ENCODE measurements at regions not wholly inside any gene's neighbourhood (a gene's known extent, or its start where the extent isn't known, plus 50 kb on each side); places are given as distances from the start of the nearest gene placed in this dataset.

DNA sequence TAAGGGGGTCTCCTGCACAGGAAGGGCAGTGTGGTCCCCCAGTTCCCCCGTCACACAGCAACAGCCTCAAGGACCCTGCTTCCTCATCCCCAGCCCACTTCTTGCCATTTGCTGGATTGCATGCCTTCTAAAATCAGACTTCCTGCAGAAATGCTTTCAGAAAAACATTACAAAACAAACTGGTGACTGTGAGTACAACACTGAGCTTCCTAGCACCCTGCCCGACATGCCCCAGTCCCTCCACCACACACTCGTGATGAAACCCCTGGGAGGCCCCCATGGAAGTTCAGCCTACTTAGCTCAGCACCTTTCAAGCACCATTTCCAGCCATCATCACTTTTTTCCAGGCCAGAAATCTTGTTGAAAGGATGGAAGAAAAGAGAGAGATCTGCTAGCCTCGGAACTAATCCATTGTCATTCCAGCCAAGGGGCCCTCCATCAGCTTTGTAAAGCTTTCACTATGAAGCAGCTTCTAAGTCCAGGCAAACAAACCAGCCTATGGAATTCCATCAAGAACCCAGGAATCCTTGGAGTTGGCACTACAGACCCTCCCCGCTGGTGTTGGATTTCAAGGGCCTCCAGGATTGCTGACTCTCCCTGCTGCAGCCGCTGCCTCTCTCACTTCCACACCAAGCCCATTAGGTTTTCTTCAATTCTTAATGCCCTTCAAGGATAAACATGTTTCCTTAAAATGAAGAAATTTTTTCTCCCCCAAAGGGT is 114.6 kb downstream of the C5orf15 start:
- intact Hi-C loops (cut with DNase I) = no loop called here
- Histone ChIP-seq H3K36me3 (no peaks in the 10 kb centered on the region), H3K4me1 (replicated peaks) (no peaks in the 10 kb centered on the region), H3K27ac (no peak overlapping the region), H3K4me3 (no peak overlapping the region), H3K27me3 (replicated peaks; ENCODE audit: insufficient read depth) (no peaks in the 10 kb centered on the region), H3K9me3 (no peaks in the 10 kb centered on the region)
- DNase-seq (ENCODE audit: low spot score) = no peak
- 73% methylated on average over 6 of the region's 6 CpGs for WGBS
- TF ChIP-seq POLR2AphosphoS5 (IDR thresholded peaks at IDR 0.05) (no peak), POLR2A (IDR thresholded peaks at IDR 0.05) (no peak)
- TF ChIP-seq, protein P1, sequence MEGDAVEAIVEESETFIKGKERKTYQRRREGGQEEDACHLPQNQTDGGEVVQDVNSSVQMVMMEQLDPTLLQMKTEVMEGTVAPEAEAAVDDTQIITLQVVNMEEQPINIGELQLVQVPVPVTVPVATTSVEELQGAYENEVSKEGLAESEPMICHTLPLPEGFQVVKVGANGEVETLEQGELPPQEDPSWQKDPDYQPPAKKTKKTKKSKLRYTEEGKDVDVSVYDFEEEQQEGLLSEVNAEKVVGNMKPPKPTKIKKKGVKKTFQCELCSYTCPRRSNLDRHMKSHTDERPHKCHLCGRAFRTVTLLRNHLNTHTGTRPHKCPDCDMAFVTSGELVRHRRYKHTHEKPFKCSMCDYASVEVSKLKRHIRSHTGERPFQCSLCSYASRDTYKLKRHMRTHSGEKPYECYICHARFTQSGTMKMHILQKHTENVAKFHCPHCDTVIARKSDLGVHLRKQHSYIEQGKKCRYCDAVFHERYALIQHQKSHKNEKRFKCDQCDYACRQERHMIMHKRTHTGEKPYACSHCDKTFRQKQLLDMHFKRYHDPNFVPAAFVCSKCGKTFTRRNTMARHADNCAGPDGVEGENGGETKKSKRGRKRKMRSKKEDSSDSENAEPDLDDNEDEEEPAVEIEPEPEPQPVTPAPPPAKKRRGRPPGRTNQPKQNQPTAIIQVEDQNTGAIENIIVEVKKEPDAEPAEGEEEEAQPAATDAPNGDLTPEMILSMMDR (IDR thresholded peaks at IDR 0.05) = no peak

DNA sequence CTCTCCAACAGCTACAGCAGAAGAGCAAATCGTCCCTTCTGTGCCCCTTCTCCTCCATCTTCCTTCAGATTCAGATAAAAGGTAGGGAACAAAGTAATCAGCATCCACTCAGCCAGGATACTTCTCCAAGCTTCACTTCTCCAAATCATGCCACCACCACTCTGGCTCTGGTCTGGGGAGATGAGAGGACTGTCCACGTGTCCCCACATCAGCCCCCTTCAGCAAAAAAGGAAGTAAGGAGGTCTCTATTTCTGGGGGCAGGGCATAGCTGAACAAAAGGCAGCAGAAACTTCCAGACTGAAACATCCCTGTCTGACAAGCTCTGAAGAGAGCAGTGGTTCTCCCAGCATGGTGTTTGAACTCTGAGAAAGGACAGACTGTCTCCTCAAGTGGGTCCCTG is 116.9 kb downstream of the C5orf15 start:
- Histone ChIP-seq H3K27ac (no peak overlapping the region), H3K4me3 (no peak overlapping the region), H3K4me1 (replicated peaks) (no peaks in the 10 kb centered on the region), H3K36me3 (no peaks in the 10 kb centered on the region), H3K9me3 (no peaks in the 10 kb centered on the region), H3K27me3 (replicated peaks; ENCODE audit: insufficient read depth) (no peaks in the 10 kb centered on the region)
- WGBS = 70% methylated on average over 2 of the region's 2 CpGs
- intact Hi-C loops (cut with DNase I) = no loop called here
- no peak for TF ChIP-seq POLR2AphosphoS5 (IDR thresholded peaks at IDR 0.05)
- DNase-seq (ENCODE audit: low spot score) = no peak

DNA sequence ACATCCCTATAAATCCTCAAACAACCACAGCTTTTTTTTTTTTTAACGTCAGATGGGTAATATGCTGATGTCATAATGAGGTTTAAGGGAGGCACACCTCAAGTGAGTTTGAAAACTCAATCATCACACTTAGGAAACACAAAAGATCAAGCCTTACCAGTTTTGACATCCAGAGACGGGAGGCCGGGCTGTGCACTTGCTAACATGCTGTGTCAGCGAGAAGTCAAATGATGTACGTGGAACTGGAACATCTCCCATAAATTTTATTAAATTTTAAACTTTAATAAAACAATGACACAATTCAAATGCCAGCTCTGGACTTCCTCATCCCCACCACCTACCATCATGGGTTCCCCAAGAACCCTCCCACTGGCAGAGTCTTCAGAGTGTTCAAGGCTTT is 117.6 kb downstream of the C5orf15 start:
- H3K27ac ChIP-seq = no peak overlapping the region
- no peaks in the 10 kb centered on the region for H3K27me3 ChIP-seq (replicated peaks; ENCODE audit: insufficient read depth)
- DNase-seq (ENCODE audit: low spot score) = no peak
- TF ChIP-seq, protein P1 (IDR thresholded peaks at IDR 0.05) = no peak
- TF ChIP-seq POLR2AphosphoS5 (IDR thresholded peaks at IDR 0.05) = no peak
- no peak for TF ChIP-seq POLR2A (IDR thresholded peaks at IDR 0.05)
- no peaks in the 10 kb centered on the region for H3K4me1 ChIP-seq (replicated peaks)
- 95% methylated on average over 5 of the region's 5 CpGs for WGBS
- H3K4me3 ChIP-seq = no peak overlapping the region
- H3K36me3 ChIP-seq = no peaks in the 10 kb centered on the region
- intact Hi-C loops (cut with DNase I) = no loop called here
- no peaks in the 10 kb centered on the region for H3K9me3 ChIP-seq

DNA sequence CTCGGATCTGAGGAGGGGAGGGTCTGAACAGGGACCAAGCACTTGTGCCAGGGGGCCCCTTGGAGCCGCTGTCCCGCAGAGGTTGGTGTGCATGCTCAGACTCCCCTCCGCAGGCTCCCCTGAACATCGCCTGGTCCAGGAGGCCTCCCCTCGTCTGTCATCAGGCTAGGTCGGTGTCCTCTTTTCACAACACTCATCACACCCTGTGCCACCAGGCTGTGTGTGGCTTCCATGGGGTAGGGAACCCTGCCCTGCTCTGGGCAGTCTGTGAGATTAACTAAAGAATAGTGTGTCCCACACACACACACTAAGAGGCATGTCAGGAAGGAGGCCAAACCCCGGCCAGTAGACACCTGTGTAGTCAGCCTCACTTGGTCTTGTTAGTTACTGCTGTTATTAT is 119.3 kb downstream of the C5orf15 start:
- Histone ChIP-seq H3K36me3 (no peaks in the 10 kb centered on the region), H3K9me3 (no peaks in the 10 kb centered on the region), H3K4me1 (replicated peaks) (no peaks in the 10 kb centered on the region), H3K27ac (no peak overlapping the region), H3K27me3 (replicated peaks; ENCODE audit: insufficient read depth) (no peaks in the 10 kb centered on the region), H3K4me3 (no peak overlapping the region)
- TF ChIP-seq POLR2A (IDR thresholded peaks at IDR 0.05) (no peak), POLR2AphosphoS5 (IDR thresholded peaks at IDR 0.05) (no peak)
- TF ChIP-seq, protein P1 (IDR thresholded peaks at IDR 0.05) = no peak
- intact Hi-C loops (cut with DNase I) = no loop called here
- no peak for DNase-seq (ENCODE audit: low spot score)
- WGBS = 81% methylated on average over 8 of the region's 8 CpGs

DNA sequence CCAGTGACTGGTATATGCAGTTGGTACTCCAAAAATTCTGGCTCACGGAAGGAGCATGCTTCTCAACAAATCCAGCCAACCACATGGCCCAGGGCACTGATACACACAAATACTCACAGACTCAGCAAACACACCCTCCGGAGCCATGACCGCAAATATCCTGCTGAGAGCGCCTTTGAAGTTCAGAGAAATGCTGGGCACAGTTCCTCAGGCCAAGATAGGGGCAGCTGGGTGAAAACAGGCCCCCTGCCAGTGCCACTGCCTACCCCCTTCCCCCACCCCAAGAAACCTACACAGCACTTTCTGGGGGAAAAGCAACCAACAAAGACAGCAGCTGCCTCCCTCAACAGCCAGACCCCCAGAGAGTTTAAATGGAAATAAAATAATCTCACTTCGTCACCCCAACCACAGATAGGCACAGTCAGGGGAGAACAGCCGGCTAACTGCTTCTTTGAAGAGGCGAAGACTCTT is 120.0 kb downstream of the C5orf15 start:
- no peaks in the 10 kb centered on the region for H3K27me3 ChIP-seq (replicated peaks; ENCODE audit: insufficient read depth)
- H3K4me3 ChIP-seq = no peak overlapping the region
- no peaks in the 10 kb centered on the region for H3K9me3 ChIP-seq
- no peak for DNase-seq (ENCODE audit: low spot score)
- WGBS = 61% methylated on average over 7 of the region's 7 CpGs
- no peak overlapping the region for H3K27ac ChIP-seq
- no peaks in the 10 kb centered on the region for H3K36me3 ChIP-seq
- TF ChIP-seq, protein P1 (IDR thresholded peaks at IDR 0.05) = no peak
- TF ChIP-seq POLR2A (IDR thresholded peaks at IDR 0.05) (no peak), POLR2AphosphoS5 (IDR thresholded peaks at IDR 0.05) (no peak)
- H3K4me1 ChIP-seq (replicated peaks) = no peaks in the 10 kb centered on the region
- intact Hi-C loops (cut with DNase I) = no loop called here

All from prostate gland (tissue), 2 donors.